SK-N-SH (cell line): ENCODE measurements at regions not wholly inside any gene's neighbourhood (a gene's known extent, or its start where the extent isn't known, plus 50 kb on each side); places are given as distances from the start of the nearest gene placed in this dataset.

Experiments
- FOXM1 ChIP-seq: IDR thresholded peaks from 2 replicates; pipeline ENCODE4 v1.4.0; 2012; ENCODE audit warnings: low read depth, mild to moderate bottlenecking
- GATA2 ChIP-seq: sonication (generic); formaldehyde crosslinking; IDR thresholded peaks from 2 replicates; pipeline ENCODE4 v1.5.0; 2020; ENCODE audit warnings: mild to moderate bottlenecking, missing genetic modification reagents
- POLR2AphosphoS5 ChIP-seq: IDR thresholded peaks from 2 replicates; pipeline ENCODE4 v1.6.1; 2012; ENCODE audit warnings: low read depth, low read length
- TEAD4 ChIP-seq: IDR thresholded peaks from 2 replicates; pipeline ENCODE4 v1.4.0; 2012; ENCODE audit warnings: mild to moderate bottlenecking, borderline replicate concordance; ENCODE audit not compliant: insufficient read depth
- TF ChIP-seq, protein P1 (sequence below): fragments of 200-600 bp; sonication (generic); IDR thresholded peaks from 2 replicates; pipeline ENCODE4 v1.6.1; 2017; ENCODE audit warnings: antibody characterized with exemption, mild to moderate bottlenecking, moderate library complexity
- TF ChIP-seq, protein P2 (sequence below): fragments of 150-350 bp; IDR thresholded peaks from 2 replicates; pipeline ENCODE4 v1.6.1; 2017; ENCODE audit warnings: antibody characterized with exemption, low read length, low read depth, borderline replicate concordance
- TF ChIP-seq, protein P3 (sequence below): IDR thresholded peaks from 2 replicates; pipeline ENCODE4 v1.4.0; 2012; ENCODE audit warnings: low read depth

DNA sequence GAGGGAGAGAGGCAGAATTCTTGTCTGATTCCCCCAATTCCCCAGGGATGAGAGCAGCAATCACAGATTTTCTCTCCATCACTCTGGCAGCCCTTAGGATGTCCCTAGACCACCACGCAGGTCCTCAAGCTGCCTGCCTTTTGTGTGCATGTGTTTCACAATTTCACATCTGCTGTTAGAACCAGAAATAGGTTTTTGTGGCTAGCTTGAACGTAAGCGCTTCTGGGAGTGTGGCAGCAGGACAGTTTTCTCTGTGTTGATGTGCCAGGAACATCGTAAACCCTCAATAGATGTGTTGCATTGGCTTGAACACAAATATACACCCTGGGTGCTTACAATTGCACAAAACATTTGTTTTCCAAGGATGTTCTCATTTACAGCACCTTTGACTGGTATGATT, 78.8 kb upstream of the TMTC4 start:
- TF ChIP-seq POLR2AphosphoS5 (no peak), FOXM1 (no peak), TEAD4 (no peak), GATA2 (no peak)
- TF ChIP-seq, protein P1, sequence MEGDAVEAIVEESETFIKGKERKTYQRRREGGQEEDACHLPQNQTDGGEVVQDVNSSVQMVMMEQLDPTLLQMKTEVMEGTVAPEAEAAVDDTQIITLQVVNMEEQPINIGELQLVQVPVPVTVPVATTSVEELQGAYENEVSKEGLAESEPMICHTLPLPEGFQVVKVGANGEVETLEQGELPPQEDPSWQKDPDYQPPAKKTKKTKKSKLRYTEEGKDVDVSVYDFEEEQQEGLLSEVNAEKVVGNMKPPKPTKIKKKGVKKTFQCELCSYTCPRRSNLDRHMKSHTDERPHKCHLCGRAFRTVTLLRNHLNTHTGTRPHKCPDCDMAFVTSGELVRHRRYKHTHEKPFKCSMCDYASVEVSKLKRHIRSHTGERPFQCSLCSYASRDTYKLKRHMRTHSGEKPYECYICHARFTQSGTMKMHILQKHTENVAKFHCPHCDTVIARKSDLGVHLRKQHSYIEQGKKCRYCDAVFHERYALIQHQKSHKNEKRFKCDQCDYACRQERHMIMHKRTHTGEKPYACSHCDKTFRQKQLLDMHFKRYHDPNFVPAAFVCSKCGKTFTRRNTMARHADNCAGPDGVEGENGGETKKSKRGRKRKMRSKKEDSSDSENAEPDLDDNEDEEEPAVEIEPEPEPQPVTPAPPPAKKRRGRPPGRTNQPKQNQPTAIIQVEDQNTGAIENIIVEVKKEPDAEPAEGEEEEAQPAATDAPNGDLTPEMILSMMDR, result no peak
- TF ChIP-seq, protein P2, sequence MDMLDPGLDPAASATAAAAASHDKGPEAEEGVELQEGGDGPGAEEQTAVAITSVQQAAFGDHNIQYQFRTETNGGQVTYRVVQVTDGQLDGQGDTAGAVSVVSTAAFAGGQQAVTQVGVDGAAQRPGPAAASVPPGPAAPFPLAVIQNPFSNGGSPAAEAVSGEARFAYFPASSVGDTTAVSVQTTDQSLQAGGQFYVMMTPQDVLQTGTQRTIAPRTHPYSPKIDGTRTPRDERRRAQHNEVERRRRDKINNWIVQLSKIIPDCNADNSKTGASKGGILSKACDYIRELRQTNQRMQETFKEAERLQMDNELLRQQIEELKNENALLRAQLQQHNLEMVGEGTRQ, result no peak
- TF ChIP-seq, protein P3, sequence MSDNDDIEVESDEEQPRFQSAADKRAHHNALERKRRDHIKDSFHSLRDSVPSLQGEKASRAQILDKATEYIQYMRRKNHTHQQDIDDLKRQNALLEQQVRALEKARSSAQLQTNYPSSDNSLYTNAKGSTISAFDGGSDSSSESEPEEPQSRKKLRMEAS, result no peak
